K562 (cell line): ENCODE measurements at regions not wholly inside any gene's neighbourhood (a gene's known extent, or its start where the extent isn't known, plus 50 kb on each side); places are given as distances from the start of the nearest gene placed in this dataset.

ENCODE experiments used
- ATAC-seq: fragments of 200-7000 bp; cut with Tn5 transposase; 3 replicates; pipeline ENCODE4 v1.9.1; 2020; ENCODE audit warnings: moderate library complexity
- BruUV-seq: library from RNA; stranded (reverse); fragments of 400-500 nt; replicated peaks from 2 replicates; lab custom pipeline; 2021; lab: Mats Ljungman, UMichigan
- CTCF ChIA-PET: fragments of 300-600 bp; formaldehyde crosslinking; extraction: SDS; loops from one replicate; lab custom pipeline; 2021; ENCODE audit warnings: low intra/inter-chr PET ratio; lab: Yijun Ruan, JAX
- POLR2A ChIA-PET: fragments of 300-600, 350-650 bp; sonication (Branson Sonifier 250); formaldehyde crosslinking; extraction: SDS; loops from one replicate; lab custom pipeline; 2021; ENCODE audit warnings: antibody characterized with exemption, inconsistent platforms; lab: Yijun Ruan, JAX
- DNase-seq, 4 experiments: peaks; one replicate each; pipeline versions ENCODE4 v3.0.0 to v3.0.0-alpha.2; 2011 to 2018; ENCODE audit warnings: low spot score in 3 of 4, mixed read lengths in 3 of 4; ENCODE audit errors: extremely low read depth in 1 of 4
- FAIRE-seq: peaks from 2 replicates; lab custom pipeline; 2011; peaks lifted over from hg19 to GRCh38; lab: Jason Lieb, UNC
- H2AFZ ChIP-seq: 2 replicates; pipeline ENCODE4 v1.6.0; 2011; ENCODE audit warnings: low read depth, low read length, control low read depth, inconsistent platforms
- H3K27ac ChIP-seq: fragments of 200-600 bp; 3 replicates; pipeline ENCODE4 v1.8.0; 2011; ENCODE audit warnings: low read depth, mild to moderate bottlenecking, control low read depth, inconsistent platforms, low read length, moderate library complexity, mixed read lengths; ENCODE audit errors: extremely low read depth
- H3K27me3 ChIP-seq, 2 experiments: fragments of 300-600 bp in 1 of 2; 2 replicates in 1 of 2; 3 replicates in 1 of 2; pipeline versions ENCODE4 v1.6.0 to v1.8.0; 2011; ENCODE audit warnings: inconsistent platforms in 2 of 2, low read length in 2 of 2, mild to moderate bottlenecking in 1 of 2, mixed read lengths in 1 of 2, moderate library complexity in 1 of 2; ENCODE audit not compliant: control insufficient read depth in 2 of 2, insufficient read depth in 2 of 2
- H3K36me3 ChIP-seq: fragments of 300-600 bp; 3 replicates; pipeline ENCODE4 v1.8.0; 2011; ENCODE audit warnings: mild to moderate bottlenecking, low read length, inconsistent platforms; ENCODE audit not compliant: control insufficient read depth, insufficient read depth
- H3K4me1 ChIP-seq, 2 experiments: fragments of 200-600 bp in 1 of 2; replicated peaks in 1 of 2; 2 replicates in 1 of 2; 3 replicates in 1 of 2; pipeline versions ENCODE4 v1.5.1 to v1.8.0; 2011; ENCODE audit warnings: inconsistent platforms in 2 of 2, low read length in 2 of 2, mild to moderate bottlenecking in 1 of 2, mixed read lengths in 1 of 2, moderate library complexity in 1 of 2; ENCODE audit not compliant: control insufficient read depth in 2 of 2, insufficient read depth in 2 of 2
- H3K4me2 ChIP-seq: 2 replicates; pipeline ENCODE4 v1.6.1; 2011; ENCODE audit warnings: low read length, control low read depth, inconsistent platforms, mixed read lengths; ENCODE audit not compliant: insufficient read depth
- H3K4me3 ChIP-seq: fragments of 200-600 bp; sonication (generic), shearing (Covaris generic); 2 replicates; pipeline ENCODE4 v1.5.1; 2016; ENCODE audit warnings: control low read depth, inconsistent platforms
- H3K79me2 ChIP-seq: fragments of 200-600 bp; 3 replicates; pipeline ENCODE4 v1.8.0; 2011; ENCODE audit warnings: low read length, inconsistent platforms; ENCODE audit not compliant: control insufficient read depth, insufficient read depth
- H3K9ac ChIP-seq, 2 experiments: 2 replicates each; pipeline versions ENCODE4 v1.6.0 to v1.6.1; 2011; ENCODE audit warnings: low read depth in 2 of 2, low read length in 2 of 2, control low read depth in 1 of 2, inconsistent platforms in 1 of 2, mild to moderate bottlenecking in 1 of 2, mixed read lengths in 1 of 2; ENCODE audit not compliant: insufficient read depth in 1 of 2
- H3K9me1 ChIP-seq: one replicate; pipeline ENCODE4 v1.6.0; 2011; ENCODE audit warnings: inconsistent platforms, mild to moderate bottlenecking, low read length, moderate library complexity; ENCODE audit not compliant: control insufficient read depth, insufficient read depth
- H3K9me3 ChIP-seq: replicated peaks from 2 replicates; pipeline ENCODE4 v1.5.1; 2011; ENCODE audit warnings: low read depth, low read length, inconsistent platforms; ENCODE audit not compliant: control insufficient read depth, insufficient read depth
- H4K20me1 ChIP-seq: replicated peaks from 2 replicates; pipeline ENCODE4 v1.6.1; 2011; ENCODE audit warnings: low read length, inconsistent platforms, mixed read lengths; ENCODE audit not compliant: control insufficient read depth, insufficient read depth
- CHD1 ChIP-seq: fragments of 200-600 bp; sonication (generic); IDR thresholded peaks from one replicate; pipeline ENCODE4 v1.6.1; 2012; ENCODE audit warnings: mild to moderate bottlenecking, moderate library complexity, low read length, inconsistent platforms
- ETV5 ChIP-seq: sonication (generic); formaldehyde crosslinking; IDR thresholded peaks from 2 replicates; pipeline ENCODE4 v1.4.0; 2020; ENCODE audit warnings: low read depth, mild to moderate bottlenecking, missing genetic modification reagents
- FOSL1 ChIP-seq: fragments of 200-800 bp; sonication (Bioruptor generic); conservative IDR thresholded peaks from 2 replicates; pipeline ENCODE4 v1.6.1; 2016; ENCODE audit warnings: missing genetic modification characterization, missing compliant biosample characterization
- MAFG ChIP-seq: fragments of 450-650 bp; conservative IDR thresholded peaks from 2 replicates; pipeline ENCODE4 v1.6.1; 2016; ENCODE audit warnings: missing genetic modification characterization, missing compliant biosample characterization
- MEIS2 ChIP-seq: fragments of 450-650 bp; IDR thresholded peaks from 2 replicates; pipeline ENCODE4 v1.6.1; 2014; ENCODE audit warnings: mild to moderate bottlenecking; ENCODE audit not compliant: partially characterized antibody
- NR2C2 ChIP-seq, 2 experiments: fragments of 200-800 bp in 1 of 2; sonication (Bioruptor generic) in 1 of 2; sonication (generic) in 1 of 2; formaldehyde crosslinking in 1 of 2; IDR thresholded peaks; 2 replicates each; pipeline versions ENCODE4 v1.6.1 to v1.8.0; 2016 to 2022; ENCODE audit warnings: mild to moderate bottlenecking in 1 of 2, missing compliant biosample characterization in 1 of 2, missing genetic modification characterization in 1 of 2, missing genetic modification reagents in 1 of 2
- PTTG1 ChIP-seq: fragments of 450-650 bp; IDR thresholded peaks from 2 replicates; pipeline ENCODE4 v1.6.1; 2016; ENCODE audit warnings: low read depth, mild to moderate bottlenecking, missing genetic modification characterization, missing compliant biosample characterization
- SMARCC2 ChIP-seq: fragments of 450-650 bp; IDR thresholded peaks from 2 replicates; pipeline ENCODE4 v1.6.1; 2017; ENCODE audit warnings: antibody characterized with exemption, moderate library complexity, mild to moderate bottlenecking, low read depth
- STAG1 ChIP-seq: sonication (generic); formaldehyde crosslinking; IDR thresholded peaks from 2 replicates; pipeline ENCODE4 v1.5.0; 2020; ENCODE audit warnings: missing genetic modification reagents, borderline replicate concordance
- TAF15 ChIP-seq: fragments of 200-400 bp; formaldehyde crosslinking; IDR thresholded peaks from 2 replicates; pipeline ENCODE4 v1.6.1; 2017; ENCODE audit warnings: mild to moderate bottlenecking, low read depth, low read length, moderate library complexity
- U2AF2 ChIP-seq: fragments of 200-400 bp; formaldehyde crosslinking; optimal IDR thresholded peaks from 2 replicates; pipeline ENCODE3; 2017; ENCODE audit warnings: low read depth, mild to moderate bottlenecking, low read length
- ZNF324 ChIP-seq: fragments of 250-450 bp; sonication (Bioruptor Pico); IDR thresholded peaks from 2 replicates; pipeline ENCODE4 v1.4.0; 2020; ENCODE audit warnings: mild to moderate bottlenecking
- ZNF347 ChIP-seq: fragments of 450-650 bp; formaldehyde crosslinking; IDR thresholded peaks from 2 replicates; pipeline ENCODE4 v1.4.0; 2020; ENCODE audit warnings: low read depth, mild to moderate bottlenecking, moderate library complexity
- WGBS: fragments of 100-300 bp; shearing (Covaris generic); methylation state at CpG from one replicate; pipeline ENCODE4 v1.1.6; 2016; ENCODE audit warnings: low coverage, mixed read lengths; ENCODE audit not compliant: insufficient coverage; ENCODE audit errors: missing lambda C conversion rate; 5-methylcytosine and 5-hydroxymethylcytosine counted together
- in situ Hi-C: fragments of 300-500 bp; cut with MboI; formaldehyde crosslinking; loops from 4 replicates; pipeline ENCODE4 v1.15.0; 2018; ENCODE audit warnings: inconsistent platforms, mixed read lengths
- intact Hi-C: fragments of 100-400 bp; cut with micrococcal nuclease; formaldehyde crosslinking; loops from 2 replicates; pipeline ENCODE4 v1.14.2; 2022

DNA sequence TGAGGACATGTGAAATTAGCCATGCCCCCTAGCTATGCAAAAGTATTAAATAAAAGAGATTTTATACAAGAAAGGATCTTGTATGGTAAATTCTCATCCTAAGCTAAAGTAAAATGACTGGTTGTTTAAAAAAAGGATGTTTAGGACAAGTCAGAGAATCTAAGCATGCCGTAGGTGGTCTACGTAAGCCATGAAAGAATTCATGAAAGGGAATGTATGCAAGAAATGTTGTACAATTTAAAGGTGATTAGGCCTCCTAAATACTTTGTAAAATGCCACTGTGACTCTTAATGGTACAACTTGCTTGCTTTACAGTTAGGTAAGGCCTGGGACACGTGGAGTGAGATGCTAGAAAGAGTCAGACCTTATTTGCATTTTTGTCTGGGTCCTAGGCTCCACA lies 209.0 kb downstream of the EFHB start:
- H3K4me1 ChIP-seq, result no peaks in the 10 kb centered on the region
- no peaks in the 10 kb centered on the region for H3K27me3 ChIP-seq
- H3K79me2 ChIP-seq, result no peaks in the 10 kb centered on the region
- H3K27ac ChIP-seq, result no peak overlapping the region
- no peak overlapping the region for H2AFZ ChIP-seq
- H3K9me1 ChIP-seq, result no peaks in the 10 kb centered on the region
- in situ Hi-C loops, result no loop called here
- no peaks in the 10 kb centered on the region for H3K36me3 ChIP-seq
- H3K9me3 ChIP-seq, result no peaks in the 10 kb centered on the region
- BruUV-seq, result no TSS peak
- intact Hi-C loops, result loop anchor here (10.0 kb wide), 1 partner anchor 500 kb away; no protein-coding TSS in a partner anchor
- DNase-seq (no peak), FAIRE-seq (no peak), ATAC-seq (no peak)
- no peak overlapping the region for H3K4me3 ChIP-seq
- no peak for TF ChIP-seq NR2C2 (CRISPR knock-in tag; IDR thresholded peaks at IDR 0.05)
- no peak for TF ChIP-seq NR2C2 (tag; IDR thresholded peaks at IDR 0.05)
- TF ChIP-seq CHD1, result no peak
- no peak for TF ChIP-seq MEIS2
- no peak for TF ChIP-seq SMARCC2
- TF ChIP-seq ZNF347 (CRISPR knock-in tag), result no peak
- no peak for TF ChIP-seq ZNF324 (CRISPR knock-in tag)
- no peak for TF ChIP-seq MAFG (tag)
- TF ChIP-seq PTTG1 (tag), result no peak
- TF ChIP-seq ETV5 (CRISPR knock-in tag), result no peak
- TF ChIP-seq FOSL1, result no peak
- TF ChIP-seq U2AF2, result no peak
- no peak for TF ChIP-seq TAF15
- no peak for TF ChIP-seq STAG1 (CRISPR knock-in tag)
- H3K4me2 ChIP-seq, result no peak overlapping the region
- ChIA-PET CTCF (no interaction called here), POLR2A (no interaction called here)
- H4K20me1 ChIP-seq, result no peaks in the 10 kb centered on the region
- no peak overlapping the region for H3K9ac ChIP-seq
- WGBS, result 2% methylated on average over 3 of the region's 3 CpGs
